Neural progenitor cell (in vitro differentiated cells): ENCODE measurements at regions not wholly inside any gene's neighbourhood (a gene's known extent, or its start where the extent isn't known, plus 50 kb on each side); places are given as distances from the start of the nearest gene placed in this dataset.

ENCODE experiments used
- CTCF ChIP-seq: fragments of 200-600 bp; sonication (generic); IDR thresholded peaks from 2 replicates; pipeline ENCODE4 v1.5.1; 2017; ENCODE audit warnings: antibody characterized with exemption, mild to moderate bottlenecking
- EZH2 ChIP-seq: fragments of 200-600 bp; sonication (generic); IDR thresholded peaks from 2 replicates; pipeline ENCODE4 v1.6.1; 2017; ENCODE audit warnings: antibody characterized with exemption, mild to moderate bottlenecking, moderate library complexity

DNA sequence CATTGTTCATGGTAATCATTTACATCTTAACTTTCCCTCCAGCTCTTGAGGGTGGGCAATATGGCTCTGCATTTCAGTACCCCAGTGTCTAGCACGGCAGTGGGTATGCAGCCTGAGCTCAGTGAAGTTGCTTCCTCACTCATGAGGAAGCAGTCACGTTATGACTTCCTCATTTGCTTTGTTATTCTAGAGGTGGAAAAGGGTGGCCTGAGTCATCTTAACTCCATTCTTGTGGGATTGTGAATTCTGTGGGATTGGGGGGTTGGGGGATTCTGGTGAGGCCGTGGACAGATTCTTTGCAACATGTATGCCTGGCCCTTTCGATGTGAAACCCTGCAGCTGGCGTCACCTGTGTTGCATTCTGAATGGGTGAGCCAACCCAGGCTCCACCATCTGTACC lies 406.7 kb upstream of the ZNF507 start:
- TF ChIP-seq CTCF (no peak), EZH2 (no peak)
